ENCODE measurements at regions not wholly inside any gene's neighbourhood (a gene's known extent, or its start where the extent isn't known, plus 50 kb on each side); places are given as distances from the start of the nearest gene placed in this dataset.

GRCh38 chr5:57538341-57538955, 55.8 kb upstream of the ACTBL2 start:
- DNase-seq (ENCODE audit: extremely low read depth in 1 of 2, low read depth in 1 of 2): no peak

- DNase-seq (ENCODE audit: extremely low read depth in 1 of 2, low read depth in 1 of 2): no peak
These were observed 55.2 kb upstream of the ACTBL2 start for GRCh38 chr5:57537811-57538210.

GRCh38 chr5:57532513-57533497, 50.2 kb upstream of the ACTBL2 start:
- no peak for DNase-seq (ENCODE audit: extremely low read depth in 1 of 2, low read depth in 1 of 2)
